GM18520 (cell line): ENCODE measurements at regions not wholly inside any gene's neighbourhood (a gene's known extent, or its start where the extent isn't known, plus 50 kb on each side); places are given as distances from the start of the nearest gene placed in this dataset.
"Not testable (repeated sequence)": the region's sequence is repeated elsewhere in the genome, so short reads cannot be mapped to it uniquely, and the experiment has no call there.

Experiments
- ATAC-seq: cut with Tn5 transposase; IDR thresholded peaks from one replicate; pipeline ENCODE4 v1.9.1; 2021; ENCODE audit not compliant: unreplicated experiment

- ATAC-seq = no peak
Measured at GRCh38 chr20:16801919-16802651, 53.9 kb downstream of the OTOR start.

DNA sequence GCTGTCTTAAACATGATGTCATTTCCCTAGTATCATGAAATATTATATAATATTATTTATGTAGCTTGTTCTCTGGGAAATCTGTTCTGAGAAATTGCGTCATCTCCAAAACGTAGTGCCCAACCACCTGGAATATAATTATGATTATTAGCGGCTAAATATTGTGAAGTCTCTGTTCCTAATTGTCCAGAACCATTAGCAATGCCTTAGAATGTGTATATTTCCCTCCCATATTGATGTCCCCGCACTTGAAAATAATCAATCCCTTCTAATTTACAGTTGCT lies 54.4 kb downstream of the OTOR start:
- no peak for ATAC-seq

DNA sequence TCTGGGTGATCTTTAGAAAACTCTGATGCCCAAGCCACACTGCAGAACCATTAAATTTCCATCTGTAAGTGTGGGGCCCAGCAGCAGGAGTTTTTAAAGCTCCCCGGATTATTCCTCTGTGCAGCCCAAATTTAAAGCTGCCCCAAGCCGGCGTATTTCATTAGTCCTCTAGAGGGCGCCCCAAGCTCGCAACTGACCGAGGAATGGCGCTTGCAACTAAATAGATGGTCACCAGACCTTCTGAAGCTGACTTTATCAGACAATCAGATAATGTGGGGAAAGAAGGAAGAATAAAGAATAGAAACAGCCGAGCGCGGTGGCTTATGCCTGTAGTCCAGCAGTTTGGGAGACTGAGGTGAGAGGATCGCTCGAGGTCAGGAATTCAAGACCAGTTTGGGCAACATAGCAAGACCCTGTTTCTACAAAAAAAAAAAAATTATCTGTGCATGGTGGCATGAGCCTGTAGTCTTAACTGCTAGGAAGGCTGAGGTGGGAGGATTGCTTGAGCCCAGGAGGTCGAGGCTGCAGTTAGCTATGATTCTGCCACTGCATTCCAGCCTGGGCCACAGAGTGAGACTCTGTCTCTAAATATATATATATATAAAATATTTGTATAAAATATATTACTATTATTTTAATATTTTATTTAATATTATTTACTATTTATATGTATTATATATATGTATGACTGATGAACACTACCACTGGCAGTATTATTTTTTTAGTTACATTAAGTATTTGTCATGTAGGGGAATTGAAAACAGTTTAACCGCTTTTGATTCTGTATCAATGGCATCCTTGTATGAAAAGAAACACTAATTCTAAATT lies 56.0 kb downstream of the OTOR start:
- ATAC-seq = no peak

GRCh38 chr20:16804793-16805187 lies 56.6 kb downstream of the OTOR start:
- no peak for ATAC-seq

GRCh38 chr20:16806061-16806460 lies 57.9 kb downstream of the OTOR start:
- no peak for ATAC-seq

DNA sequence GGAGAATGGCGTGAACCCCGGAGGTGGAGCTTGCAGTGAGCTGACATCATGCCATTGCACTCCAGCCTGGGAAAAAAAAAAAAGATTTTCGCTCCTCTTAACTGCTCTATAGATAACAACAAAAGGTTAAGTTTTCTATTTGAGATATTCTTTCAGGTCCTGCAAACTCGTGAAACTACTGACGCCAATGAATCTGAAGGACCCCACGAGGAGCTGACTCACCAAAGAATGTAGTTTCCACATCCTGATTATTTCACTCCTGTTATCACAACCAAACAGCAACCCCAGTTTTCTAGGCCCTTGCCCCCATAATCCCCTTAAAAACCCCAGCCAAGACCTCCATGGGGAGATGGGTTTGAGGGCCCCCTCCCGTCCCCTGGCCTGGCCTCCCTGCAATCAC lies 58.7 kb downstream of the OTOR start:
- no peak for ATAC-seq

DNA sequence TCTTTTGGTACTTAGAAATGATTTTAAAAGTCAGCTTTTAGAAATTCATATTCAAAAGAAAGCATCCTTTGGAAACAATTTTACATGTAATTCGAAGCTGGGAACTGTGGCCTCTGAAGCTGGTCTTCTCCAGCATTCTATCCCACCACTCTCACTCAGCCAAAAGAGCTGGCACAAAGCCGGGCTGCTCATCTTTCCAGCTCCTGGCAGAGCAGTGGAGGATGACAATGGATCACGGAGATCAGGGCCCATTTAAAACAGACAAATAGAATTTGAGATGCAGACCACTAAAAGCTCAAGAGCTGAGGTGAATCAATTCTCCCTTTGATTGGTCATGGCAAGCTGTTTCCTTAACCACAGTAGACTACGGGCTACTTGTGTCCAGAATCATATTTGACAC lies 60.6 kb downstream of the OTOR start:
- ATAC-seq = no peak

DNA sequence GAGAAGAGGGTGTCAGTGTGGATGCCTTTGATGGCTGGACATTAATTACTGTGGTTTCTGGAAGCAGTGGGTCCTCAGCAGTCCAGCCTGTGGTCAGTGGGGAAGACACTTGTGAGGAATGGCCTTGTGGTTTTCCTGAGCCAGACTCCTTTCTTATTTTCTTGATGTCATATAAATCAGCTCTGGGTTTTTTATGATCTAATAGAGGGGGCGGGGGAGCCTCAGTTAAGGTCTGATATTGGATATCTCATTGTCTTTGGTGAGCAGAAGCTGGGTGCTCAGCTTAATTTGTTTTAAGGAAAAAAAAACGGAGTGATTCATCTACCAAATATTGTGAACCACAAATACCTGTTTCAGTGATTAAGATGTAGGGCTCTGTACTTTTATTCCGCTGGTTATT lies 62.1 kb downstream of the OTOR start:
- no peak for ATAC-seq

DNA sequence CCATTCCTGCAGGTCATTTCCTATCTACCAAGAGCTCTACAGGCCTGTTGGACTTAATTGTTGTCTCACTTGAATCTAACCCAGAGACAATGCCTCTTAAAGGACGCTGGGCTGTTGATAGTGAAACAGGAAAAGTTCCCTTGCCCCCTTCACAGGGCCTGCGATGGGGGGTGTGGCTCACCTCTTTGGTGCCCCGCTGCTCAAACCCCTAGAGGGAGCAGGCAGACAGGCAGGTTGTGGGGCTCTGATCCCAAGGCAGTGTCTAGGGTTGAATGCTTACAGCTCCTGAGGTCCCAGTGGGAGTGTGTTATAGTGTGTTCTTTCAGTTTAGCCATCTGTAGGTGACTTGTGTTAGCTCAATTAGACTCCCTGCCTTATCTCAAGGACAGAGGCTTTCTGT lies 68.0 kb downstream of the OTOR start:
- no peak for ATAC-seq

GRCh38 chr20:16819483-16819882 lies 71.3 kb downstream of the OTOR start:
- ATAC-seq = no peak

DNA sequence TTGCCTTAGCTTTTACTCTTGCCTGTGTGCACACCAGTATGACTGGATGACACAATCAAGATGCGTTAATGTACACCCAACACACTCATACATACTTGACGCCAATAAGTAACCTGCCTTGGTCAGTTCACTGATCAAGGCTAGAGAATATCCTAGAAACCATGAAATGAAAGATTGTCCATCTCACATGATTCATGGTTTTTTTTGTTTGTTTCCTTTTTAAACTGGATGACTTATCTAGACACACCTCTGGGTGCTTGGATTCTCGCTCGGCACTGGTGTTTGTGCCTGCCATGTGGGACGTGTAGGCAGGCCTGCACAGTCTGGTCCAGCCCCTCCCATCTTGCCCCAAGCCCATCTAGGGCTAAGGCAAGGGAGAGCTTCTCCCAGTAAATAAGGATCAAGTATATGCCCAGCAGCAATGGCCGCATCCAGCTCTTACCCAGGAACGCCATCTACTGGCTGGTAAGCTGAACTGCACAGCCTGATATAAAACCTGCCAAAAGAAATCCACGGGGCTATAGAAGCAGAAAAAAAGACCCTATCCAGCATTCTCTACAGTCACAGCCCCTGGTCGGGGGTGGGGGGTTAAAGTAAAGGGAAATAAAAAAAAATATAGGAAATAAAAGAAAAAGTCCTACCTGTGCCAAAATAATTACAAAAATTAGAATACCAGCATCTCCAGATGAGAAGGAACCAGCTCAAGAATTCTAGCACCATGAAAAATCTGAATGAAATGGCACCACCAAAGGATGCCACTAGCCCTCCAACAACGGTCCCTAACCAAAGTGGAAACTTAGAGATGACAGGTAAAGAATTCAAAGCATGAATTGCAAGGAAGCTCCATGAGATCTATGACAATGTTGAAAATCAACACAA lies 73.3 kb downstream of the OTOR start:
- ATAC-seq = no peak

DNA sequence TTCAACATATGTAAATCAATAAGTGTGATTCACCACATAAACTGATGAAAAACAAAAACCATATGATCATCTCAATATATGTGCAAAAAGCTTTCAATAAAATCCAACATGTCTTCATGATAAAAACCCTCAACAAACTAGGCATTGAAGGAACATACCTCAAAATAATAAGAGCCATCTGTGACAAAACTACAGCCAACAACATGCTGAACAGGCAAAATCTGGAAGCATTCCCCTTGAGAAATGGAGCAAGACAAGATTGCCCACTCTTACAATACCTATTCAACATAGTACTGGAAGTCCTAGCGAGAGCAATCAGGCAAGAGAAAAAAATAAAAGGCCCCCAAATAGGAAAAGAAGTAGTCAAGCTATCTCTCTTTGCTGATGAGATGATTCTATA lies 76.5 kb downstream of the OTOR start:
- ATAC-seq = no peak

- no peak for ATAC-seq
Measured at GRCh38 chr20:16828666-16829305, 80.6 kb downstream of the OTOR start.

- ATAC-seq = not testable (repeated sequence)
Measured at GRCh38 chr20:16835690-16836089, 87.5 kb downstream of the OTOR start.

DNA sequence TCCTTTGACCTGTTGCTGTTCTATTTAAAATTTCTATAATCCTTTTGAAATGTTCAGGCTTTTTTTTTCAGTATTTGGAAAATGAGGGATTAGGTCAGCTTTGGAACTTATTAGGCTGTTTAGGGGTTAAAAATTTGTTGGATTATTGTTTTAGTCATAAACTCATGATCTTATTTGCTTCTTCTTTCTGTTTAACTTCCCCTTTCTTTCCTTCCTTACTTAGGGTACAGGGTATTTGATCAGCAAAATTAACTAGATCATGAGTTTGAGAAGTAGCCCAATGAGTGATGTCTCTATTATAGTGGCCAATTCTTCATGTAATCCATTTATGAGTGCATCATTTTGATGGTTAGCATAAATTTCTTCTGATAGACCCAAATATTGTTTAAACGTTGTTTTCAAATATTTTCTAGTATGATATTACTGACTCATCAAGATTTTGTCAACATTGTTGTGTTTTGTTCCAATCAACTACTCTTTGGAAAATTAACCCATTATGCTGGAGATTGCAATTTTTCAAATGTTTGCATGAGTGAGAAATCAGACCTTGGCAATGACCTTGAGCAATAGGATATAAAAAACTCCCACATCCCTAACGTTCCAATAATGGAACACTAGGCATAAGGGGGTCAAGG lies 94.4 kb downstream of the OTOR start:
- no peak for ATAC-seq

- no peak for ATAC-seq
Measured at GRCh38 chr20:16844406-16844805, 96.2 kb downstream of the OTOR start.

DNA sequence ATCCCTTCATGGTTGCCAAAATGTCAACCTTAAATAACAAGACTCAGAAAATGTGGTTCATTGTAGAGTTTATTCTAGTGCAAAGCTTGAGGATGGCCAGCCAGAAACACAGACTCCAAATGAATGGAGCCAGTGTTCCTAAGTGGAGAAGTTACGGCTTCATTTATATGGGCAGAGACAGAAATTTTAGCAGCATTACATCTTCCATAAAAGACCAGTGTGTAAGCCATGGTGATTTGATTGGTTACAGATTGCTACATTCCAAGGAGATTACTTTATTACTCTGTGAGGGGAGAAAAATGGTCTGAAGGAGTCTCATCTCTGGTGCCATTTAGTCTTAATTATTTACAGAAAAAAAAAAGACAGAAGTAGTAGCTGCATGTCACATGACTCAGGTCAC lies 97.8 kb downstream of the OTOR start:
- no peak for ATAC-seq

DNA sequence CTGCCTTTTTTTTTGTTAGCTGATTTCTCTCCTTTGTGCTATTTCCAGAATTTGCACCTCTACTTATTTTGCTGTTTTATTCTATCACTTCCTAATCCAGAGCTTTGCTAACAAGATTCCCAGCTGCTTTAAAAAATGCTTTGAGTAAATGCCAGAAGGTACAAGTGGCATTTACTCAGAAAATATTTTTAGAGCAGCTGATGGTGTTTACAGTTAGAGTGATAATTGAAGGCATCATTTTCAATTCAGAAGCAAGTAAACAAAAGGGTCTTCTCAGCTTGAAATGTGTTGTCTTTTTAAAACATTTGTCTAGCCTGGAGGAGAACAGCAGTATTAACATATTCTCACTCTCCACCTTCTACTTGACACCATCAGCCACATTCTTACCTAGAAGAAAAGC lies 99.9 kb downstream of the OTOR start:
- ATAC-seq = no peak

DNA sequence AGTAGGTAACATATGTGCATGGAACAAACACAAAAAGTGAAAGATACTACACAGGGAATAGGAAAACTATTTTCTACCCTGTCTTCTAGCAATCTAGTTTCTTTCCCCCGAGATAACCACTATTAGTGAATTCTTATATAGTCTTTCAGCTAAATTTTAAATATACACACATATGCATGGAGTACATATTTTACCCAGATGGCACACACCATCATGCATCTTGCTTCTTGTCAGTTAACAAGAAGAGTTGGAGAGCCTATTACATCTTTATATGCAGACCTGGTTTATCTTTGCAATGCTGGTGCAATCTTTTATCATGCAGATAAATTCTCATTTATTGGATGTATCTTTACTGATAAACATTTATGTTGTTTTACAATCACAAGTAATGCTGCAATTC lies 100.4 kb downstream of the OTOR start:
- ATAC-seq = no peak

DNA sequence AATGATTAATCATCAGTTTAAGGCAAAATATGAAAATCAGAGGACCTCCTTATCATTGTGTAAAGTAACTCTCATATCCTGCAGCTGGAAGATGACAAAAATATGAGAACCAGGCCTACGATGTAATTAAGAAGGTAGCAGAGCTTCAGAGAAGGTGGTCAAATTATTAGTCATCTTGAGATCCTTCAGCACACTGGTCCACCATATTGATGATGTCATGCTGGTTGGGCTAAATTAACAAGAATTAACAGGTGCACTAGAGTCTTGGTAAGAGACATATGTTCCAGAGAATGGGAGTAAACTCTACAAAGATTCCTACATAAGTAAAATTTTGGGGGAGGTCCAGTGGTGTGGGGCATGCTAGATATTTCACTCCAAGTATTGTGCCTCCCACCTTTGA lies 112.8 kb downstream of the OTOR start:
- no peak for ATAC-seq

DNA sequence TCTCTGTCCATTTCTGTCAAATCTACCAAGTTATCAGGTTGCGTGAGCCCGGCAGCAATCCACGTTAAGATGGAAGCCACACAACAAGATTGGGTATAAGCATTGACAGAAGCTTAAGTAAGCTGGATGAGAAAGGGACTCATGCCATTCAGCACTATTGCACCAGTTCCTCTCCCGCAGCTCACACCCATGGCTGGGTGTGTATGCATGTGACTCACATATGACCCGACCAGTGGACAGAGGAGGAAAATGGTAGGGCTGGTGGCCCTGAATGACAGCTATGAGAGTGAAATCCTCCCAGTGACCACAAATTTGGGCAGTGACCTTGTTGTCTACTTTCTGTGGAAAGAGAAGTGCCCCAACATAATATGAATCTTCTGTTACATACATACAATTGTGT lies 113.5 kb downstream of the OTOR start:
- no peak for ATAC-seq
